ENCODE measurements at regions not wholly inside any gene's neighbourhood (a gene's known extent, or its start where the extent isn't known, plus 50 kb on each side); places are given as distances from the start of the nearest gene placed in this dataset.
A peak's percentile ranks its signal among the peaks of the same experiment; 100 is the strongest.

DNA sequence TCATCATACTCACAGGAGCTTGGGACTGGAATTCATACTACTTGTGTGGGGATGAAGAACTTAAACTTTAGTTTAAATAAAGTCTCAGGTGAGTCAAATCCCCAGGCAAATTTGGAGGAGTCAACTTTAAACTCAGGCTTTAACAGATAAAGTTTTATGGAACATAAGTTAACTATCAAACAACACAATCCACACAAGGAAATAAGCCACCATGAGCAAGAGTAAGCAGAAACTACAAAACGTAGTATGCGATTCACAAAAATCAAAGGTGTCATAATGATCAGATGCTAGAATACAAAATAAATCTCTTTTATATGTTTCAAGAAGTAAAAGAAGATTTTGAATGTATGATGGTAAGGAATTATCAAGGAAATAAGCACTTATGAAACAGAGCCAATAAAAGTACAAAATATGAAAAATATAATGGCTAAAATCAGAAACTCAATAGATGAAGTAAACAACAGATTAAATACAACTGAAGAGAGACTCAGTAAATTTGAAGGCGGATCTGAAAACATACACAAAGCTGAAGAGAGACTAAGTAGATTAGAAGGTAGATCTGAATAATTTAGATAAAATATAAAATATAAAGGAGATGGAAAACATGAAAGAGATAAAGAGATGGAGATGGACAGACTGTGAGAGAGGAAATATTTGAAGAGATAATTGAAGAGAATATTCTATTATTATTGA is 97.5 kb upstream of the TWIST2 start:
- no peak overlapping the region for H3K4me3 ChIP-seq (replicated peaks; ENCODE audit: low read depth, low read length)
- DNase-seq (ENCODE audit: low read depth): no peak
- TF ChIP-seq, protein P1, sequence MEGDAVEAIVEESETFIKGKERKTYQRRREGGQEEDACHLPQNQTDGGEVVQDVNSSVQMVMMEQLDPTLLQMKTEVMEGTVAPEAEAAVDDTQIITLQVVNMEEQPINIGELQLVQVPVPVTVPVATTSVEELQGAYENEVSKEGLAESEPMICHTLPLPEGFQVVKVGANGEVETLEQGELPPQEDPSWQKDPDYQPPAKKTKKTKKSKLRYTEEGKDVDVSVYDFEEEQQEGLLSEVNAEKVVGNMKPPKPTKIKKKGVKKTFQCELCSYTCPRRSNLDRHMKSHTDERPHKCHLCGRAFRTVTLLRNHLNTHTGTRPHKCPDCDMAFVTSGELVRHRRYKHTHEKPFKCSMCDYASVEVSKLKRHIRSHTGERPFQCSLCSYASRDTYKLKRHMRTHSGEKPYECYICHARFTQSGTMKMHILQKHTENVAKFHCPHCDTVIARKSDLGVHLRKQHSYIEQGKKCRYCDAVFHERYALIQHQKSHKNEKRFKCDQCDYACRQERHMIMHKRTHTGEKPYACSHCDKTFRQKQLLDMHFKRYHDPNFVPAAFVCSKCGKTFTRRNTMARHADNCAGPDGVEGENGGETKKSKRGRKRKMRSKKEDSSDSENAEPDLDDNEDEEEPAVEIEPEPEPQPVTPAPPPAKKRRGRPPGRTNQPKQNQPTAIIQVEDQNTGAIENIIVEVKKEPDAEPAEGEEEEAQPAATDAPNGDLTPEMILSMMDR (IDR thresholded peaks at IDR 0.05; ENCODE audit: low read length, missing control alignments): no peak

DNA sequence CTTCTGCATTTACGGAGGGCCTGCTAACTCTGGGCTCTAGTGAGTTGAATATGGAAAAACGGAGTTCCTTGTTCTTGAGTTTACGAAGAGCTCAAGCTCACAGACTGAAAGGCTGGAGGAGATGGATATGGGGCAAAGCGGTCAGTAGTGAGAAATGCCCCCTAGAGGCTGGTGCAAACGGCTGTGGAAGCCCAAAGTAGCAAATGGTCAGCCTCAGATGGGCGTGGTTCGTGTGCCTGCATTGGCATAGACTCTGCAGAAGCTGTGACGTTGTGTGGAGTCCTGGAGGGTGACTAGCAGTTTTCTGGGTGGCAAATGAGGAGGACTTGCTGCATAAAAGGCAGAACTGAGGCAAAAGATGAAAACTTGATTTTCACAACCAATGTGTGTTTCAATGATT is 93.6 kb upstream of the TWIST2 start:
- DNase-seq (ENCODE audit: low read depth): no peak
- TF ChIP-seq, protein P1 (IDR thresholded peaks at IDR 0.05; ENCODE audit: low read length, missing control alignments): peak; percentile 17
- H3K4me3 ChIP-seq (replicated peaks; ENCODE audit: low read depth, low read length): no peak overlapping the region

DNA sequence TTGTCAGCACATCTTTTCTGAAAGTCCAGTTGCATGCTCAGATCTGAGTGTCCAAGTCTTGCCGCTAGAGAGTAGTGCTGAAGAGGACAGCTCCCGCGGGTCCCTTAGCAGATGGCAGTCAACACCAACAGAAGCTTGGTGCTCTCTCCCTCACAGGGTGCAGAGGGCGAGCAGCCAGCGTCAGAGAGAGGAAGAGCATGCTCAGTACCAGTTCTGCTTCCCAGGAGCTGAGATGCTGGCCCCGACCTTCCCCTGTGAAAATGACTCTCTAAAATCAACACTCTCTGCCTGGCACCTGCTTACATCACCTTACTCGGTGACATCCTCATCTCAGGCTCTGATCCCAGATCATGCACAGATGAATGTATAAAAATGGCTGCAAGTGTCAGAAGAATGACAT is 86.0 kb upstream of the TWIST2 start:
- no peak overlapping the region for H3K4me3 ChIP-seq (replicated peaks; ENCODE audit: low read depth, low read length)
- DNase-seq (ENCODE audit: low read depth): peak; percentile 47
- TF ChIP-seq, protein P1 (IDR thresholded peaks at IDR 0.05; ENCODE audit: low read length, missing control alignments): no peak

DNA sequence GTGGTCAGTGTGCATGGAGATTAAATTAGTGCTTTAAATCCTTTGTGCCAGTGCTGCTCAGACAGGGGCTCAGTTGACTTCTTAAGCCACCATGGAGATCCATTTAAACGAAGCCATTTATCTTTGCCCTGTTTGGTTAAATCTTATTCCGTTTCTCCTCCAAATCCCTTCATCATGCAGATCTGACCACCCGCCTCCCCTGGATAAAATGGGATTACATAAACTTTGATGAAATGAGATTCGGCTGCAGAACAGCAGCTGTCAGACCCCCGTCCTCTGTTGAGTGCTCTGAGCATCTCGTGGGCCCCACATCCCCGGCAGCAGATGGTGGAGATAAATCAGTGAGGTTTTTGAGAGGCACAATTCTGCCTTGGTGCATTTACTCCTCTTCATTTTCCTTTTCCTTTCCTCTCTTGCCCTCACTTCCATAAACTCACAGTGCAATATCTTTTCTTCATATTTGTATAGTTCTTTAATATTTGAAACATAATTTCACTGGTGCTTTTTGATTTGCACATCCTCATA is 84.4 kb upstream of the TWIST2 start:
- TF ChIP-seq, protein P1 (IDR thresholded peaks at IDR 0.05; ENCODE audit: low read length, missing control alignments): no peak
- DNase-seq (ENCODE audit: low read depth): no peak
- H3K4me3 ChIP-seq (replicated peaks; ENCODE audit: low read depth, low read length): no peak overlapping the region

DNA sequence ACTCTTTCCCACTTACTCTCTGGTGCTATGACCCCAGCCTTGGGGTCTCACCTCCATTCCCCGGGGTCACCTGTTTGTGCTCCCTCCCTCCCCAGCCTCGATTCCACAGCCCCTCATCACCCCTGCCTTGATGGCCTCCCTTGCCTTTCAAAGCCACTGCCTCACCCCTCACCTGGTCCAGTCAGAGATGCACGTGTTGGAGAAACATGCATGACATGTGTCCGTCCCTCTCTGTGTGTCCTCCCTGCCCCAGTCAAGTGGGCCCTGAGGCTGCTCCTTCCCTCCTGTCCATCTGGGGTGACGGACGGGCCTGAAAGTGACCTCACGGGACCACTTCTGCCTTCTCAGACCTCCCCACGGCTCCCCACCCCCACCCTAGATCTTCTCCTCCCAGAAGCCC is 82.3 kb upstream of the TWIST2 start:
- TF ChIP-seq, protein P1 (IDR thresholded peaks at IDR 0.05; ENCODE audit: low read length, missing control alignments): no peak
- H3K4me3 ChIP-seq (replicated peaks; ENCODE audit: low read depth, low read length): no peak overlapping the region

DNA sequence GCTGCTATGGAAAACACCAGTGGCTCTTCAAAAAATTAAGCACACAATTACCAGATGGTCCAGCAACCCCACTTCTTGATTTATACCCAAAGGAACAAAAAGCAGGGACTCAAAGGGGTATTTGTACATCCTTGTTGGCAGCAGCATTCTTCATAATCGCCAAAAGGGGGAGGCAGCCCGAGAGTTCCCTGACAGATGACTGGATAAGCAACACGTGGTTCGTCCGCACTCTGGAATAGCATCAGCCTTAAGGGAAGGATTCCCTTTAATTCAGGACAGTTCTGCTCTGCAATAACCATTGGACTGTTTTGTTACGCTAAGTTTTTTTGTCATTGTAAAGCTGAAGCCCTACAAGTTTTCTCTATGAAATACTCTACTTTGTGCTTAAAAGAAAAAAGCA is 76.7 kb upstream of the TWIST2 start:
- H3K4me3 ChIP-seq (replicated peaks; ENCODE audit: low read depth, low read length): no peak overlapping the region
- TF ChIP-seq, protein P1 (IDR thresholded peaks at IDR 0.05; ENCODE audit: low read length, missing control alignments): peak; percentile 27
- DNase-seq (ENCODE audit: low read depth): peak; percentile 40

More for the DNA sequence above, 82.3 kb upstream of the TWIST2 start:
- no peak for DNase-seq (ENCODE audit: low read depth)

DNA sequence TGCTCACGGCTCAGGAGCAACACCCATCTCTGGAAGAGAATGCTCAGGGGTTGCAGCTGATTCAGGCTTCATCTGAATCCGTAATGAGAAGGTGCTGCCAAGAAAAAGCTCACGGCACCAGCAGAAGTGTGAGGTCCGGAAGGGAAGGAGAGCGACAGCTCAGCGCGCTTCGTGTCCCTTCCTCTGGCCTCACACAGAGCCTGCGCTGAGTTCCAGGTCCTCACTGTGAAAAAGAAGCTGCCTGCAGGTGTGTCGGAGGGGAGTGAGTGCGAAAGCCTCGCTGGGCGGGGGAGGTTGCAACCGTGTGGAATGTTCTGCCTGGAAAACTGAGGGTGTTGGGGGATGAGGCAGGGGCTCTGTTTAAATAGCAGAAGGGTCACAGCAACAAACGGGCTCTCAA is 76.2 kb upstream of the TWIST2 start:
- DNase-seq (ENCODE audit: low read depth): no peak
- TF ChIP-seq, protein P1 (IDR thresholded peaks at IDR 0.05; ENCODE audit: low read length, missing control alignments): no peak
- H3K4me3 ChIP-seq (replicated peaks; ENCODE audit: low read depth, low read length): no peak overlapping the region
